ENCODE measurements at regions not wholly inside any gene's neighbourhood (a gene's known extent, or its start where the extent isn't known, plus 50 kb on each side); places are given as distances from the start of the nearest gene placed in this dataset.
"Not testable (repeated sequence)": the region's sequence is repeated elsewhere in the genome, so short reads cannot be mapped to it uniquely, and the experiment has no call there.

DNA sequence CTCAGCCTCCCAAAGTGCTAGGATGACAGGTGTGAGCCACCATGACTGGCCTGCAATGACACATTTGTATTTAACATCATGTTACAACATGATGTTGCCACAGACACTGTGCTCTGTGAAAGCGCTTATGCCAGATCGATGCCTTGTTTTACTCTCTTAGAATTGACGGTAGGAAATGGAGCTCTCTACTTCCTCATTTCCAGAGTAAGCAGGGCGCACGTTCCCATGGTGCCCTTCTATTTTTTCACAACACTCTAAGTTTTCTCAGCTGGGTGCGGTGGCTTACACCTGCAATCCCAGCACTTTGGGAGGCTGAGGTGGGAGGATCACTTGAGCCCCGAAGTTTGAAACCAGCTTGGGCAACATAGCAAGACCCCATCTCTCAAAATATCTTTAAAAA, 60.7 kb upstream of the DHRSX start:
- peak; percentile 1 for DNase-seq

GRCh38 chrX:2559124-2559523, 58.3 kb upstream of the DHRSX start:
- no peak for DNase-seq

- DNase-seq = no peak
Measured at GRCh38 chrX:2554891-2555290, 54.1 kb upstream of the DHRSX start.

- DNase-seq = not testable (repeated sequence)
Measured at GRCh38 chrX:2554066-2554465, 53.3 kb upstream of the DHRSX start.

DNA sequence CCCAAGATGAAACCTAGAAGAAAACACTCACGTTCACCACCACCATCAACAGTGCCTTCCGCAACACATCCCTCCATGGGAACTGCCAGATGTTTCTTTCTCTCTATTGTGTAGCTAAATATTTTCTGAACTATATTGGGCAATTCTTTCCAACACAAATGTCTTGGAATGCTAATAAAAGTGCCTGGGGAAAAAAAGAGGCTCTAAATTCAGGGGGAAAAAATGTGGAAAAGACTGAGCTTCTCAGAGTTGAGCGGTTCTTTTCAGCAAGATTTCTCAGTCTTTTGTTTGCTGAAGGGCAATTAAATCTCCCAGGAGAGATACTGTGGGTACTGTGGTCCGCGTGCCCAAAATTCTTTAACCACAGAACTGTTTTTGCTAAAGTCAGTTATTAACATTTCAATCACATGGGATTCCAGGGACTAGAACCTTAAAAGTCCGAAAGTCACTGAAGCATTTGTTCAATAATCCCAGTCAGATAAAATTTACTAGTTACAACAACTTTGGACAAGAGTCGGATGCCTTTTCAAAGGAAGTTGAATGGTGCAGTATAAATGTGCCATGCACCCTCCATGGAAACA, 51.9 kb upstream of the DHRSX start:
- DNase-seq = no peak

- DNase-seq = no peak
Measured at GRCh38 chrX:2550328-2551020, 49.7 kb upstream of the DHRSX start.
